BE2C (cell line): ENCODE measurements at regions not wholly inside any gene's neighbourhood (a gene's known extent, or its start where the extent isn't known, plus 50 kb on each side); places are given as distances from the start of the nearest gene placed in this dataset.

Experiments used
- DNase-seq: peaks from one replicate; pipeline ENCODE4 v3.0.0-alpha.2; 2020
- H3K27me3 ChIP-seq: fragments of 250-450 bp; sonication (Bioruptor Pico); 2 replicates; pipeline ENCODE4 v1.5.1; 2020; ENCODE audit warnings: mild to moderate bottlenecking
- H3K36me3 ChIP-seq: fragments of 250-450 bp; sonication (Bioruptor Pico); 2 replicates; pipeline ENCODE4 v1.5.1; 2020; ENCODE audit warnings: mild to moderate bottlenecking
- H3K4me1 ChIP-seq: fragments of 250-450 bp; sonication (Bioruptor Pico); 2 replicates; pipeline ENCODE4 v1.5.1; 2020
- H3K4me3 ChIP-seq: 2 replicates; pipeline ENCODE4 v1.5.1; 2011; ENCODE audit warnings: low read depth, low read length
- H3K9me3 ChIP-seq: fragments of 250-450 bp; sonication (Bioruptor Pico); 2 replicates; pipeline ENCODE4 v1.5.1; 2020
- CTCF ChIP-seq: IDR thresholded peaks from 2 replicates; pipeline ENCODE4 v1.5.1; 2012; ENCODE audit warnings: mild to moderate bottlenecking, low read depth, low read length

DNA sequence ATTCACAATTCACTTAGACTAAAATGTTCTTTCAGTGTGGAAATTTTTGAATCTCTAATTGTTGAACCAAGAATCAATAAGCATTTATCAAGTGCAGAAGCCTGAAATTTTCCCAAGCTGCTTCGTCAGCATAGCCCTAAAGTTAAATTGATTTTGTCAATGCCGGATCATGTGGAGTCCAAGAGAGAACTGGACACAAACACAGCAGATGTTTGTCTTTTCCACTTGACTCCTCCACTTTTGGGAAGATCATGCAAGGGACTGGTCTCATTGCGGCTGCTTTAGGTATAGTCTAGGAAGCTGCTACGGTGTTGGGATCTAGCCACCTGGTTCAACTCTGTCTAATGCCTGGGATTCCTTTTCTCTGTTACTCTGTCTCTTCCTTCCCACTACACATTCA, 95.7 kb downstream of the CYB561 start:
- TF ChIP-seq CTCF, result no peak
- H3K36me3 ChIP-seq, result peaks cover 46% of the 10 kb centered on the region
- peaks cover 4% of the 10 kb centered on the region for H3K4me1 ChIP-seq
- no peak for DNase-seq
- H3K4me3 ChIP-seq, result no peak overlapping the region
- H3K27me3 ChIP-seq, result no peaks in the 10 kb centered on the region
- no peaks in the 10 kb centered on the region for H3K9me3 ChIP-seq

GRCh38 chr17:63354256-63354655, 91.8 kb downstream of the CYB561 start:
- peaks cover 35% of the 10 kb centered on the region for H3K4me1 ChIP-seq
- DNase-seq, result no peak
- no peaks in the 10 kb centered on the region for H3K27me3 ChIP-seq
- TF ChIP-seq CTCF, result no peak
- H3K9me3 ChIP-seq, result no peaks in the 10 kb centered on the region
- H3K4me3 ChIP-seq, result no peak overlapping the region
- peaks cover 45% of the 10 kb centered on the region for H3K36me3 ChIP-seq

DNA sequence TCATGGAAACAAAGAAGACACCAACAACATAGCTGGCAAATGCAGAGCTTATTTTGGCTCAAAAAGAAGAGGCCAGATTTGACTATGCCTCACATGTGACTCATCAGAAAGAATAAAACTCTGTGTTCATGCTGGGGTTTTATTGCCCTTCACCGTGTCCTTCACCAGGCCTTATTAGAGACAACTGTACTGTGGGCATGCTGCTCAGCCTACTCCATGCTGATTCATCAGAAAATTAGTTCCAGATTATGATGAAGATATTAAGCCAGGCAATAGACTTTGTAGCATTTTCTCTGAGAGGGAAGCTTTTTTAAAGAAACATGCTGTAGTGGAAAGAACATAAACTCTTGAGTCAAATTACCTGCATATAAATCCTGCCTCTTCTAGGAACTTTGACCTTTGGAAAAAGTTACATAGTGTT, 89.8 kb downstream of the CYB561 start:
- Histone ChIP-seq H3K4me3 (no peak overlapping the region), H3K9me3 (no peaks in the 10 kb centered on the region), H3K36me3 (peaks cover 51% of the 10 kb centered on the region), H3K27me3 (no peaks in the 10 kb centered on the region), H3K4me1 (peaks cover 35% of the 10 kb centered on the region)
- TF ChIP-seq CTCF, result no peak
- no peak for DNase-seq

GRCh38 chr17:63358111-63358839, 87.8 kb downstream of the CYB561 start:
- Histone ChIP-seq H3K36me3 (peaks cover 50% of the 10 kb centered on the region), H3K4me3 (no peak overlapping the region), H3K9me3 (no peaks in the 10 kb centered on the region), H3K4me1 (peaks cover 35% of the 10 kb centered on the region), H3K27me3 (no peaks in the 10 kb centered on the region)
- no peak for TF ChIP-seq CTCF
- no peak for DNase-seq

GRCh38 chr17:63358956-63359355, 87.2 kb downstream of the CYB561 start:
- DNase-seq, result no peak
- no peak for TF ChIP-seq CTCF
- peaks cover 35% of the 10 kb centered on the region for H3K4me1 ChIP-seq
- H3K4me3 ChIP-seq, result no peak overlapping the region
- no peaks in the 10 kb centered on the region for H3K9me3 ChIP-seq
- H3K27me3 ChIP-seq, result no peaks in the 10 kb centered on the region
- peaks cover 50% of the 10 kb centered on the region for H3K36me3 ChIP-seq

- no peak for TF ChIP-seq CTCF
Observed at GRCh38 chr17:63361182-63361581, 84.9 kb downstream of the CYB561 start.

More at GRCh38 chr17:63361182-63361581, 84.9 kb downstream of the CYB561 start:
- peaks cover 41% of the 10 kb centered on the region for H3K36me3 ChIP-seq
- no peaks in the 10 kb centered on the region for H3K9me3 ChIP-seq
- no peak for DNase-seq
- peaks cover 28% of the 10 kb centered on the region for H3K4me1 ChIP-seq
- H3K27me3 ChIP-seq, result no peaks in the 10 kb centered on the region
- no peak overlapping the region for H3K4me3 ChIP-seq
